Neuronal stem cell (in vitro differentiated cells): ENCODE measurements at regions not wholly inside any gene's neighbourhood (a gene's known extent, or its start where the extent isn't known, plus 50 kb on each side); places are given as distances from the start of the nearest gene placed in this dataset.

Experiments
- DNase-seq: peaks from one replicate; pipeline ENCODE4 v3.0.0-alpha.2; 2013; ENCODE audit warnings: low spot score
- H2AFZ ChIP-seq: one replicate; pipeline ENCODE4 v1.6.1; 2013; ENCODE audit warnings: mild to moderate bottlenecking, low read length, inconsistent platforms
- H2AK5ac ChIP-seq: 2 replicates; pipeline ENCODE4 v1.6.1; 2013; ENCODE audit warnings: low read depth, mild to moderate bottlenecking, inconsistent platforms, low read length, moderate library complexity, mixed read lengths
- H2BK120ac ChIP-seq: 2 replicates; pipeline ENCODE4 v1.6.1; 2013; ENCODE audit warnings: low read depth, mild to moderate bottlenecking, inconsistent platforms, low read length, moderate library complexity, mixed read lengths
- H2BK12ac ChIP-seq: one replicate; pipeline ENCODE4 v1.6.1; 2013; ENCODE audit warnings: low read length, inconsistent platforms
- H2BK15ac ChIP-seq: 2 replicates; pipeline ENCODE4 v1.6.1; 2013; ENCODE audit warnings: mild to moderate bottlenecking, low read length, inconsistent platforms, mixed read lengths
- H2BK5ac ChIP-seq: one replicate; pipeline ENCODE4 v1.6.1; 2013; ENCODE audit warnings: inconsistent platforms, mild to moderate bottlenecking, low read length, moderate library complexity
- H3K14ac ChIP-seq: one replicate; pipeline ENCODE4 v1.6.1; 2013; ENCODE audit warnings: low read length, inconsistent platforms
- H3K18ac ChIP-seq: 2 replicates; pipeline ENCODE4 v1.6.1; 2013; ENCODE audit warnings: low read length, inconsistent platforms
- H3K23ac ChIP-seq: 2 replicates; pipeline ENCODE4 v1.6.1; 2013; ENCODE audit warnings: low read depth, mild to moderate bottlenecking, mixed read lengths, low read length, inconsistent platforms; ENCODE audit not compliant: poor library complexity
- H3K27ac ChIP-seq: replicated peaks from 3 replicates; pipeline ENCODE4 v1.5.1; 2013; ENCODE audit warnings: low read length, inconsistent platforms
- H3K27me3 ChIP-seq, 3 experiments: 2 replicates each; pipeline ENCODE4 v1.6.1; 2013; ENCODE audit warnings: low read length in 3 of 3, mild to moderate bottlenecking in 2 of 3, inconsistent platforms in 1 of 3, low read depth in 1 of 3, mixed read lengths in 1 of 3, moderate library complexity in 1 of 3; ENCODE audit not compliant: control insufficient read depth in 3 of 3, insufficient read depth in 3 of 3
- H3K36me3 ChIP-seq, 2 donors: replicated peaks in 1 of 2; 2 replicates each; pipeline ENCODE4 v1.6.1; 2013; ENCODE audit warnings: low read length in 2 of 2; ENCODE audit not compliant: control insufficient read depth in 2 of 2, insufficient read depth in 2 of 2
- H3K4ac ChIP-seq: 2 replicates; pipeline ENCODE4 v1.6.1; 2013; ENCODE audit warnings: inconsistent platforms, mild to moderate bottlenecking, low read length, moderate library complexity
- H3K4me1 ChIP-seq, 2 donors: 1 replicate in 1 of 2; 2 replicates in 1 of 2; pipeline ENCODE4 v1.6.1; 2013; ENCODE audit warnings: low read length in 2 of 2, low read depth in 1 of 2; ENCODE audit not compliant: control insufficient read depth in 2 of 2, insufficient read depth in 1 of 2
- H3K4me2 ChIP-seq: one replicate; pipeline ENCODE4 v1.6.1; 2013; ENCODE audit warnings: mild to moderate bottlenecking, low read length, inconsistent platforms; ENCODE audit not compliant: insufficient read depth, poor library complexity, severe bottlenecking
- H3K4me3 ChIP-seq, 2 donors: 2 replicates each; pipeline ENCODE4 v1.5.1; 2013; ENCODE audit warnings: low read length in 2 of 2, mild to moderate bottlenecking in 2 of 2, inconsistent platforms in 1 of 2, moderate library complexity in 1 of 2
- H3K79me1 ChIP-seq: one replicate; pipeline ENCODE4 v1.6.1; 2013; ENCODE audit warnings: low read depth, mild to moderate bottlenecking, inconsistent platforms, low read length, moderate library complexity
- H3K9ac ChIP-seq: one replicate; pipeline ENCODE4 v1.6.1; 2013; ENCODE audit warnings: mild to moderate bottlenecking, low read depth, low read length, inconsistent platforms; ENCODE audit not compliant: poor library complexity
- H3K9me3 ChIP-seq, 2 donors: replicated peaks in 1 of 2; 2 replicates each; pipeline versions ENCODE3 to v1.6.1; 2013; ENCODE audit warnings: low read length in 2 of 2, mild to moderate bottlenecking in 2 of 2, inconsistent platforms in 1 of 2, low read depth in 1 of 2, mixed read lengths in 1 of 2, moderate library complexity in 1 of 2; ENCODE audit not compliant: control insufficient read depth in 2 of 2, insufficient read depth in 1 of 2
- H4K8ac ChIP-seq: one replicate; pipeline ENCODE4 v1.6.1; 2013; ENCODE audit warnings: low read depth, mild to moderate bottlenecking, inconsistent platforms, low read length, moderate library complexity
- H4K91ac ChIP-seq: one replicate; pipeline ENCODE4 v1.6.1; 2013; ENCODE audit warnings: low read length, low read depth, mild to moderate bottlenecking, inconsistent platforms; ENCODE audit not compliant: poor library complexity
- WGBS, 2 donors: extraction: QIAGEN DNeasy Blood & Tissue Kit; methylation state at CpG; one replicate each; pipeline ENCODE4 v1.1.7; 2013; ENCODE audit warnings: missing lambda C conversion rate in 2 of 2, mixed read lengths in 1 of 2; ENCODE audit not compliant: insufficient read length in 2 of 2, insufficient replicate concordance in 1 of 2; ENCODE audit errors: extremely low coverage in 2 of 2; 5-methylcytosine and 5-hydroxymethylcytosine counted together

DNA sequence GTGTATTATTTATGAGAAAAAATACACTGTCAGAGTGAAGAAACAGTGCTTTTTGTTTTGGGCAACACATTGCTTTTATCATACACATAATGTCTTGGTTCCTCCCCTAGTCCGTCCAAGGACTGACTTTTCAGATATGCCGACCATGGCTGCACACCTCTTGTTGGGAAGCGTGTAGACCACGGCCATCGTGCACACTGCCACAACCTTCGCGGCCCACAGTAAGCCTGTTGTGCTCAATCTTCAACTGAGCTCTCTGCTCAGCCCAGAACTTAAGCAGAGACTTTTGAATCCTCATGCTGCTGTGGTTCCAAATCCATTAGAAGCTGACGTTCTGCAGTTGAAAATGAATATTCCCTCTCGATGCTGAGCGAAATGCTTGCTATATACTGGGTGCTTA lies 157.6 kb upstream of the IRX2 start:
- H4K91ac ChIP-seq: no peak overlapping the region
- H3K14ac ChIP-seq: no peak overlapping the region
- WGBS, 2 donors: no CpG with 5 or more reads among the region's 10 CpGs
- peaks cover 1% of the 10 kb centered on the region for H3K79me1 ChIP-seq
- no peaks in the 10 kb centered on the region for H3K27me3 ChIP-seq
- H3K27ac ChIP-seq: no peak overlapping the region
- H3K4me3 ChIP-seq: no peak overlapping the region
- H3K4me2 ChIP-seq: no peak overlapping the region
- no peaks in the 10 kb centered on the region for H3K9me3 ChIP-seq
- H2BK120ac ChIP-seq: no peak overlapping the region
- H2BK5ac ChIP-seq: no peak overlapping the region
- H3K18ac ChIP-seq: no peak overlapping the region
- no peak overlapping the region for H2BK12ac ChIP-seq
- peak overlapping the region; percentile 32 for H2AK5ac ChIP-seq
- no peaks in the 10 kb centered on the region for H3K36me3 ChIP-seq
- H2BK15ac ChIP-seq: no peak overlapping the region
- peaks cover 0 to 1% of the 10 kb centered on the region in 2 donors for H3K4me1 ChIP-seq
- H3K23ac ChIP-seq: no peak overlapping the region
- H3K9ac ChIP-seq: no peak overlapping the region
- DNase-seq: no peak
- H2AFZ ChIP-seq: no peak overlapping the region
- H3K4ac ChIP-seq: no peak overlapping the region
- H4K8ac ChIP-seq: no peak overlapping the region

DNA sequence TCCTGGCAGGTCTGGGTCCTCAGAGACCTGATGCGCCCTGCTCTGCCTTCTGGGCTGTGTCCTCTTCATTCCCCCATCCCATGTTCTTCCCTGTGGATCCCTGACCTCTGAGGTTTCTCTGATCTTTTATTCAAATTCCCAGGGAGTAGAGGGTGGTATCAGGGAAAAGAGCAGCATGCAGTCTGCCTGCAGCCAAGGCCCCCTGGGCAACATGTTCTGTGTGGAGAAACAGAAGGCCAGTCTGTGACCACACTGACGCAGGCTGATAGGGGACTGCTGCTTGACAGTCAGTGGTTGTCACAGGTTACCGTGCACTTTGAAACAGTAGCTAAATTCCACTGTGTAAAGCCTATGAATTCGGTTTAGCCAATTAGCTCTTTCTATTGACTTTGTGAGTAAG lies 156.6 kb upstream of the IRX2 start:
- no peak for DNase-seq
- H2BK15ac ChIP-seq: no peak overlapping the region
- H4K91ac ChIP-seq: no peak overlapping the region

DNA sequence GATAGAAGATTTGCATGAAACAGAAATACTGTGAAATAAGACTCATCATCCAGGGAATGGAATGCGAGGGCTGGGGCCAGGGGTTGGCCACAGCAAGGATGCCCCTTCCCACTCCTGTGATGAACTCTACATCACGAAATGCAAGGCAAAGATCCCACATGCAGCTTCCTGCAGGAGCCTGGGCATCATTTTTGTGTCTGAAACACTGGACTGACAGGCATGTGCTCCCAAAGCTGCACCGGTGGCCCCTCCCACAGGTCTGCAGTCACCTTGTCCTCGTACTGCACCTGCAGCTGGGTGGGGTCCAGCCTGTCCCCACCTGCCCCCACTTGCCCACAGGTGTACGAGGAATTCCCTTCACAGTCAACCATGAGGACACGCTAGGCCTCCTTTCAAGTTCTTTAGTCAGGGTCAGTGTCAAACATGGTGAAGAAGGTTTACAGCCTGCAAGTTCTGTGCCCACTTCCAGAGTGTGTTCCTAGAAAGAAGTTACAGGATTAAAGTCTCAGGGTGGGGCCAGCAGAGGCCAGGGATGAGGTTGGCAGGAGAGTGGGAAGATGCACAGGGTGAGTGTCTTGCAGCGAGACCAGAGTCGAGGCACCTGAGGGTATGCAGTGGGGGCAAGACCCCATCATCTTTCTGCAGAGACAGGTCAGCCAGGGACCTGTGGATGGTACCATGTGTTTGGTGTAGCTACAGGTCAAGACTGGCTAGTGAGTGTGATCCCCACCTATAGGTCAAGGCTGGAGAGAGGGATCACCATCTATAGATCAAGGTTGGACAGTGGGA lies 155.0 kb upstream of the IRX2 start:
- no peak overlapping the region for H4K8ac ChIP-seq
- H3K18ac ChIP-seq: peak overlapping the region; percentile 46
- H3K9ac ChIP-seq: no peak overlapping the region
- WGBS, 2 donors: no CpG with 5 or more reads among the region's 8 CpGs
- no peaks in the 10 kb centered on the region for H3K27me3 ChIP-seq
- peaks cover 1% of the 10 kb centered on the region for H3K79me1 ChIP-seq
- peak overlapping the region; percentile 82 for H3K23ac ChIP-seq
- H3K27ac ChIP-seq: no peak overlapping the region
- H3K4me2 ChIP-seq: no peak overlapping the region
- DNase-seq: no peak
- H3K36me3 ChIP-seq: no peaks in the 10 kb centered on the region
- no peak overlapping the region for H2BK5ac ChIP-seq
- H4K91ac ChIP-seq: no peak overlapping the region
- H2AK5ac ChIP-seq: peak overlapping the region; percentile 32
- H2BK15ac ChIP-seq: no peak overlapping the region
- H2BK120ac ChIP-seq: peak overlapping the region; percentile 77
- no peak overlapping the region for H2AFZ ChIP-seq
- H3K4me1 ChIP-seq: peaks cover 3 to 5% of the 10 kb centered on the region in 2 donors
- no peak overlapping the region for H3K4me3 ChIP-seq
- H3K9me3 ChIP-seq: no peaks in the 10 kb centered on the region
- no peak overlapping the region for H3K14ac ChIP-seq
- no peak overlapping the region for H2BK12ac ChIP-seq
- no peak overlapping the region for H3K4ac ChIP-seq

More for the DNA sequence above, 156.6 kb upstream of the IRX2 start:
- Histone ChIP-seq H3K4me1 (peaks cover 0 to 1% of the 10 kb centered on the region in 2 donors), H3K79me1 (peaks cover 1% of the 10 kb centered on the region), H3K18ac (peak overlapping the region; percentile 46), H3K4me2 (no peak overlapping the region), H2BK12ac (no peak overlapping the region), H3K23ac (no peak overlapping the region), H2AK5ac (no peak overlapping the region), H2BK5ac (no peak overlapping the region), H3K27ac (no peak overlapping the region), H2BK120ac (no peak overlapping the region), H3K14ac (no peak overlapping the region), H3K4me3 (no peak overlapping the region), H3K27me3 (no peaks in the 10 kb centered on the region), H4K8ac (no peak overlapping the region), H3K9me3 (no peaks in the 10 kb centered on the region), H3K9ac (no peak overlapping the region), H3K4ac (no peak overlapping the region), H2AFZ (no peak overlapping the region), H3K36me3 (no peaks in the 10 kb centered on the region)
- WGBS, 2 donors: no CpG with 5 or more reads among the region's 4 CpGs

DNA sequence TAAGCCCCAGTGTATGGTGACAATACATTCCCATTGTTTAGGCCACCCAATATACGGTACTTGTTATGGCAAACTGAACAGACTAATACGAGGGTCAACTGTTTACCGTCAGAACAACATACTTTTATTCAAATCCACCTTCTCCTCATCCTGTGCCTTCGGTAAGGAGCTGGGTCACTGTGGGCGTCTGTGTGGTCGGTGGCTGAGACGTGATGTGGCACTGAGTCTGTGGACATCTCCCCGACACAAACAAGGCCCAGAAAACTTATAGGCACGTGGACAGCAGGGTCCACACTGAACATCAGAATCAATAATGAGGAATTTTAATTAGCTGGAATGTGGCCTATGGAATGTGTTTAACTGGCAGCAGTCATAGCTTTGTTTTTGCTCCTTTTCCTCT lies 154.3 kb upstream of the IRX2 start:
- Histone ChIP-seq H2AFZ (no peak overlapping the region), H2BK5ac (no peak overlapping the region), H4K91ac (no peak overlapping the region), H3K36me3 (no peaks in the 10 kb centered on the region), H3K79me1 (peaks cover 1% of the 10 kb centered on the region), H2AK5ac (no peak overlapping the region), H3K27me3 (no peaks in the 10 kb centered on the region), H3K23ac (no peak overlapping the region), H2BK15ac (no peak overlapping the region), H2BK12ac (no peak overlapping the region), H3K4me3 (no peak overlapping the region), H3K4me2 (no peak overlapping the region), H3K9me3 (no peaks in the 10 kb centered on the region), H3K4ac (no peak overlapping the region), H3K9ac (peak overlapping the region; percentile 22), H3K14ac (no peak overlapping the region), H3K27ac (no peak overlapping the region), H3K18ac (no peak overlapping the region), H4K8ac (no peak overlapping the region), H3K4me1 (peaks cover 3 to 5% of the 10 kb centered on the region in 2 donors), H2BK120ac (no peak overlapping the region)
- DNase-seq: no peak
- WGBS, 2 donors: no CpG with 5 or more reads among the region's 9 CpGs
